ENCODE measurements at regions not wholly inside any gene's neighbourhood (a gene's known extent, or its start where the extent isn't known, plus 50 kb on each side); places are given as distances from the start of the nearest gene placed in this dataset.
"Not testable (repeated sequence)": the region's sequence is repeated elsewhere in the genome, so short reads cannot be mapped to it uniquely, and the experiment has no call there.

DNA sequence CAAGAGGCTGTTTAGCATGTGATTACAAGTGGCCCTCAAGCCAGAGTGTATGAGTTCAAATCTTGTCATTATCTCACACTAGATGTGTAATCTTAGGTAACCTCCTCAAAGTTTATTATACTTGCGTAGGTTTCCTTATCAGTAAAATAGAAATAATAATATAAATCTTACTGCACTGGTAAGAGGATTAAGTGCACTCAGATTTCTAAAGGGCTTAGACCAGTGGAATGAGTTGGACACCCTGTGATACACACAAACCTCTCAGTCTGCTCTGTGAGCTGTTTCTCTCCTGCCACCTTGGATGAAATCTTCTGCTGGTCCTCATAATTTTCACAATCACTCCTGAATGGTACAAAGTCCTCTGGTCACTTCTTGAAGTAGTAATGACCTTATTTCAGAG, 145.4 kb upstream of the ZNF516 start:
- DNase-seq (ENCODE audit: low spot score) = no peak

DNA sequence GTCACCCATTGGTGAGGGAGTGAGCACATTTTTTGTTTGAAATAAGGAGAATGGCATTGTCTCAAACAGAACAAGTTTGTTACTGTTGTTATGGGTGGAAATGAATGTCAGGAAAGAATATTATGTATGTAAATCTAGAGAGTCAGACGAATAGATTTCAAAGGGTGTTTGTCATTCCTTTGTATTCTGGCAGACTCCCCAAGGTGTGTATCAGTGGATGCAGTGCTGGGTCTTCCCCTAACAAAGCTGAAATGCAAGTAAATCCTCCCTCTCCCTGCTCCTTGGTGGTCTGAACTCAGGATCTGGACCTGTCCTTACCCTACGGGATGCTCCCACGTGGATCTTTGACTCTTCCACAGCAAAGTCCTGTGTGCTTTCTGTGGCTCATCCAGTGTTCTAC, 139.5 kb upstream of the ZNF516 start:
- DNase-seq (ENCODE audit: low spot score) = no peak

DNA sequence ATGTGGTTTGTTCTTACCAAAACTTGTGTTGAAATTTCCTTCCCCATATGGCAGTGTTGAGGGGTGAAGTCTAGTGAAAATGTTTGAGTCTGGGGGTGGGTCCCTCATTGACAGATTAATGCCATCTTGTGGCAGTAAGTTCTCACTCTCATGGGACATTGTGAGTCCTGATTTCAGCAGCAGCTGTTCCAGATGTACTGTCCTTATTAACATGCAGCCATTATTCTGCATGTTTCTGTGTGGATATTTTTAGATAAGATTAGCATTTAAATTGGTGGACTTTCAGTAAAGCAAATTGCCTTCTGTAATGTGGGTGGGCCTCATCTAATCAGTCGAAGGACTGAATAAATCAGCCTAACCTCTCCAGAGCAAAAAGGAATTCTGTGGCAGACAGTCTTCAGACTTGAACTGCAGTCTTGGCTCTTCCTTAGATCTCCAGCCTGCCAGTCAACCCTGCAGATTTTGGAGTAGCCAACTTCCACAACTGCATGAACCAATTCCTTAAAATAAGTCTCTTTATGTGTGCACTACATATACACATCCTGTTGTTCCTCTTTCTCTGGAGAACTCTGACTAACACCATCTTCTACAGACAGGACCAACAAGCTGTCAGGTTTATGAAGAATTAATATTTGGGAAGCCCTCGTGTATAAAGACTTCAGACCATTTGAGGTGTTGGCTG, 138.7 kb upstream of the ZNF516 start:
- no peak for DNase-seq (ENCODE audit: low spot score)

GRCh38 chr18:76627444-76627843, 132.4 kb upstream of the ZNF516 start:
- no peak for DNase-seq (ENCODE audit: low spot score)

DNA sequence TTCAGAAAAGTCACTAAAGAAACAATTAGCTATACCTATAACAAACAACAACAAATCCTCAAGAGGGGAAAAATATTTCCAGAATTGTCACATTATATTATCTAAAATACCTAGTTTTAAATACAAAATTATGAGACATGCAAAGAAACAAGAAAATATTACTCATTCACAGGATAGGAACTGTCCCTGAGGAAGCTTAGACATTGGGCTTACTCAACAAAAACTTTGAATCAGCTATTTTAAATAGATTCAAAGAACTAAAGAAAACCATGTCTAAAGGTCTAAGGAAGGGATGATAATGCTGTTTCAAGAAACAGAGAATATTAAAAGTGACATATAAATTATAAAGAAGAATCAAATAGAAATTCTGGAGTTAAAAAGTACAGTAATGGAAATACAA, 131.9 kb upstream of the ZNF516 start:
- no peak for DNase-seq (ENCODE audit: low spot score)

GRCh38 chr18:76622651-76623050, 127.6 kb upstream of the ZNF516 start:
- no peak for DNase-seq (ENCODE audit: low spot score)

DNA sequence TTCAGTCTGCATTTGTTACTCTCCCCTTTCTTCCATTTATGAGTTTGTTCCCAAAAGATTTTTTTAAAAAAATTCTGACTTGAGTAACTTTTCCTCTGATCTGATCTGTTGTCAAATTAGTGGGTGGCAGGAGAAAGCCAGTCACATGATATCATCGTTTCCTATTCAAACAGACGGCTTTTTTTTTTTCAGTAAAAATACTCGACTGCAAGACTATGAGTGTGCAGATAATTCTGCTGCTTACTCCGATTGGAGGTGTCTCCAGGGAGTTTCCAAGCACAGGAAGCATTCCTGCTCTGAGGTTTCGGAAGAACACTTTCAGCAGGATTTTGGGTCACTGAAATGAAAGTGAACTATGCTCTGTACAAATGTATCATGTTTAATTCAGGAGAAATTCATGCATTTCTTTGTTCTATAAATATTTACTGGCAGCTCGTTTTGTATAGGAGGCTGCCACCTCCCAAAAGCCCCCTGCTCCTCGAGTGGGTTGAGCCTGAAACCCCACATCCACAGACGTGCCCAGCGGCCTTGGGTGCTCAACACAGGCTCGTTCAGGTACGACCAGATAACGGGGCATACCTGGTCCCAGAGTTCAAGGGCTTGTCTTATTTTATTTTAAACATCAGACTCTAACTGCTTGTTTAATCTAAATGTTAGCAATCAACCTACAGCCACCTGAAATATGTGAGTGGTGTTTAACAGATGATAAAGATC, 126.9 kb upstream of the ZNF516 start:
- peak; percentile 22 for DNase-seq (ENCODE audit: low spot score)

DNA sequence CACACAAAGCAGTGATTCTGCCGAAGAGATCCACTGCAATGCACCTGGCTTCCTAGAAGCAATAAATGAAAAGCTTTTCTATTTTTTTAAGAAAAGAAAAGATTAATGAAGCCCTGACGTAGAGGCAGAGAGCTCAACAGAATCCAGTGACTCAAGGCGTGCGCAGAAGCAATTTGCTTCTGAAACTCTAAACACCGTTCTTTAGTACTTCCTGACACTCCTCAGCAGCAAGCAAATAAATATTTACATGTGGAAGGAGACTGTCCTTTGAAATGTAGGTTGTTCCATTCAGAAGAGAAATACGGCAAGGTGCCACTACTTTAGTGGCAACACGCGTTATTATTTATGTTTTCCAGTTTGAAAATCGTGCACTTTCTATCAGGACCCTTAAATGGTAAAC, 126.2 kb upstream of the ZNF516 start:
- no peak for DNase-seq (ENCODE audit: low spot score)

DNA sequence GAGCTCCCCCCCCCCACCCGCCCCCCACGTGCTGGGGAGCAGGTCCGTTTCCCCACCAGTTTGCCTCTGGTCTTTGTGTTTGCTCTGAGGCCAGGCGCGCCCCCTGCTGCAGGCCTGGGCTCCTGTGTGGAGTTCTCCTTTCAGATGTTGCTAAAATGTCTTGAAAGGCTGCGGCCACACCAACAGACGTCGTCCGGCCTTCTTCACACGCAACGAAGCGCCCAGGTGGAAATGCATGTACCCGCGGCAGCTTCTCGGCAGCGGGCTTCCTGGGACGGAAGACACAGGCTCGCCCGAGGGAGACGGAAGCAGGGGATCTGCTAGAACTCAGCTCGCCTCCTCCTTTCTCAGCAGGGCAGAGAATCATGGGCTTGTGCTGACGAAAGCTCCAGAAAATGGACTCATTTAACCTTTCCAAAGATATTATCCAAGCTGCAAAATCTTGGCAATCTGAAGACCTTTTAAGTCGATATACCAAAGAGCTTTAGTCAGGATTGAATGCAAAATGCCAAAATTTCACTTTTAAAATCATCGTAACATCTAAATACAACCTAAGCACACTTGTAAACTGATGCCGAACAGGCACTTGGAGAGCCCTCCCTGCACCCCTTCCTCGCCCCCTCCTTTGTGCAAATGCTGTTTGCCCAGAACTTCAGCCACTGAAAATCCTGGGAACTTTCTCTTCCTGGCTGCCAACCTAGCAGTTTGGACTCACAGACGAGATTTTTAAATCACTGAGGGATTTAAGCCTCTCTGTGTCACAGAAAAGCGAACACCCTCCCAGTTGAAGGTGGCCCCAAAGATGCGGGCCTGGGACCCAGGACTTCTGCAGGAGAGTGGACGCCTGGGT, 125.5 kb upstream of the ZNF516 start:
- peak; percentile 71 for DNase-seq (ENCODE audit: low spot score)

GRCh38 chr18:76619621-76620315, 124.7 kb upstream of the ZNF516 start:
- DNase-seq (ENCODE audit: low spot score) = no peak

DNA sequence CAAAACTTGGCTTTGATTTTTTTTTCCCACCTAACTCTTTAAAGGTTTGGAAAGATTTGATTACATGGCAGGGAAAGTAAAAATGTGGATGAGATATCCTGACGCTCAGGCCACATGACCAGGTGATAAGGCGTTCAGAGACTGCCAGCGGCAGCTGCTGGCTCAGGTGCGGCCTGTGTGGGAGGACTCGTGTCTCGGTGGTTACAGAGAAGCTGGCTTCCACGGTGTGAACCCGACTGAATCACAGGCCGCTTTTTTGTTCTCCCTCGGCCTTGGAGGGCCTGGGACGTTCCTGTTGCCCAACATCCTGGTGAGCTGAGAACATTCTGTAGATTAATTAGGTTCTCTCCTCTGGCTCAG, 124.2 kb upstream of the ZNF516 start:
- DNase-seq (ENCODE audit: low spot score) = no peak

GRCh38 chr18:76618721-76619120, 123.7 kb upstream of the ZNF516 start:
- DNase-seq (ENCODE audit: low spot score) = no peak

DNA sequence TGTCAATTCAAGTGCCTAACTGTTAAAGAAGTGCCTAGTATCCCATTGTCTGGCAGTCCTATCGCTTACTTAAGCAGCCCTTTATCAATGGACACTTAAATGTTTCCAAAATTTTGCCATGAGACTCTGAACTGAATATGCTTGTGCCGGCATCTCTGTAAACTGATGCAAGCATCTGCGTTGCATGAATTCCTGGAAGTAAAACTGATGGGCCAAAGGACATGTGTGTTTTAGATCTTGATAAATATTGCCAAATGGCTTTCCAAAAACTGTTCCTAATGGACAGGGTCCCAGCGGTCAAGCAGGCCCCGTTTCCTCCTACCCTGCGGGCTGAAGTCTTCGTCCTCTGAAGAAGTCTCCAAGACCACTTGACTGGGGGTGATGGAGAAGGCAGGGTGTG, 121.3 kb upstream of the ZNF516 start:
- no peak for DNase-seq (ENCODE audit: low spot score)

DNA sequence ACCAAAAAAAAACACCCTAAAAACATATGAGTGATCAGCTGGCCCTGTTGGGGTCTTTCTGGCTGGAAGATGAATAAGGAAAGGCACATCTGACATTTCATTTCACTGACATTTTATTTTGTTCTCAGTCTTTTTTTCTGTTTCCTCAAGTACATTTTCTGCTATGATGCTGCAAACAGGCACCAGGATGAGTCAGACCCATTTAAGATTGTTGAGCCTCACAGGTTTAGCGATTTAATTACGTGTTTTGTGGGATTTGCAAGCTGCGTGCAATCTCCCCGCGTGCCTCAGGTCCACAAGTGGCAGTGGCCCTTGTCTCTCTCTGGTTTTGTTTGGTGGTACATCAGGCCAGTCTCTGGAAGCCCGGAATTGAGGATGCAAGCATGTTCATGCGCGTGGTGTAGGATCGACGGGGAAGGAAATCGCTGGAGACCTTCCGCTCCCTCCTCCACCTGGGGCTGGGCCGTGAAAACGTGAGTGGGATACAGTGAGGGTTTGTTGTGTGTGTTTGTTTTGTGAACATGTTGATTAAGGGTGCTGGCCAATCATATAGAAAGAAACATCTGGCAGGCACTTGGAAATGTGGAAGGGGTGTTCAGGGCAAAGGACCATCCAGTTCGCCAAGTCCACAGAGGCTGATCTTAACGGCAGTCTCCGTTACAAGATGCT, 120.2 kb upstream of the ZNF516 start:
- no peak for DNase-seq (ENCODE audit: low spot score)

DNA sequence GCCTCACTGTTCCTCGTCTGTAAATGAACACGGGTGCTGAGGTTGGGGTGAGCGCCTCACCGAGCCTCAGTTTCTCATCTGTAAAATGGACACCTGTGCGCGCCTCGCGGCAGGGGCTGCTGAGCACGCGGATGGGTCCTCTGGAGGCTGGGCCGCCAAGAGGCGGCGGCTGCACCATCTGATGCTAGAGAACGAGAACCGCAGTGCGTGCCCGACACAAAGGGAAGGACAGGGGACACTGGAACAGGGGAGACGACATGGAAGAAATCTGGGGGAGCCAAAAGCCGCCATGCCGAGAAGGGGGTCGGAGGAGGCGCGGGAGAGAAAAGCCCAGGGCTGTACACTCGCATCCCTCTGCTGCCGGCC, 118.7 kb upstream of the ZNF516 start:
- DNase-seq (ENCODE audit: low spot score) = no peak

GRCh38 chr18:76613053-76613754, 118.2 kb upstream of the ZNF516 start:
- DNase-seq (ENCODE audit: low spot score) = no peak

- not testable (repeated sequence) for DNase-seq (ENCODE audit: low spot score)
Measured at GRCh38 chr18:76611750-76612045, 116.7 kb upstream of the ZNF516 start.

DNA sequence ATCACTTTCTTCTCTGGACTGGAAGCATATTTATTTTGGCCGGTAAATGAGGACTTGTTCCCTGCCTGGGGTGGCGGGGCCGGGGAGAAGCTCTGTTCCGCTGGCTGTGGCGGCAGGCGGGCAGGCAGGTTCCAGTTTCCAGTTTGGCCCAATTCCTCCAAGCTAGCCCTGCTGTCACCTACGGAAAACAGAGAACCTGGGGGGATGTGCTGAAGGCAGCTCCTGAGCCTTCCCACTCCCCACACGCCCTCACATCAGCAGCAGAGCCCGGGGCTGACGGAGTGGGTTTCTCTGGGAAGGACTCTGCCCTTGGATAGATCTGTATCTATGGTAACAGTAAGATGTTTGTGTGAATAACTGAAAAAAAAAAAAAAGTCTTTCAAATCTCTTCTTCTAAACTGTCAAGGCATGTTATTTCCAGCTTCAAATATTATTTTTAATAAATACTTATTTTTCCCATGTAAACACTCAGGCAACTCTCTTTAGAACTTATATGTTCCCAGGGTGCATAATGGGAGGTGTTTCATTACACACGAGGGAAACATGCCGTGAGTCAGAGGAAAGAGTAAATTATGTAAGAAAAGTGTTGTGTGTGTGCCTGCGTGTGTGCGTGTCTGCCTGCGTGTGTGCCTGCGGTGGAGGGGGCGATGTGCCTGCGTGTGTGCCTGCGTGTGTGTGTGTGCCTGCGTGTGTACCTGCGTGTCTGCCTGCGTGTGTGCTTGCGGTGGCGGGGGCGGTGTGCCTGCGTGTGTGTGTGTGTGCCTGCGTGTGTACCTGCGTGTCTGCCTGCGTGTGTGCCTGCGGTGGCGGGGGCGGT, 116.1 kb upstream of the ZNF516 start:
- no peak for DNase-seq (ENCODE audit: low spot score)

- DNase-seq (ENCODE audit: low spot score) = no peak
Measured at GRCh38 chr18:76610012-76610411, 115.0 kb upstream of the ZNF516 start.

- DNase-seq (ENCODE audit: low spot score) = no peak
Measured at GRCh38 chr18:76605341-76605929, 110.4 kb upstream of the ZNF516 start.

DNA sequence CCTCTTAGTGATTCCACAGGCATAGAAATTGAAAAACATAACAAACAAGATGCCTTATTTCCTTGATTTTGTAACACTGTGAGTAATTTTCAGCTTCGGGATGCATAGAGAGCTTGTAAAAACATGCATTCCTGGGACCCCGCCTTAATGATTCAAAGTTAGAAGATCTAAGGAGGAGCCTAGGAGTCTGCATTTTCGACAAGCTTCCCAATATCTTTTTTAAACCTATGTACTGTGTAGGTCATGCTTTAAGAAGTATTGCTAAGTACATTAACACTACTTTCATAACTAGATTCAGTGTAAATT, 109.8 kb upstream of the ZNF516 start:
- DNase-seq (ENCODE audit: low spot score) = no peak

Measured in hepatic stellate cell (primary cell).